ENCODE measurements at regions not wholly inside any gene's neighbourhood (a gene's known extent, or its start where the extent isn't known, plus 50 kb on each side); places are given as distances from the start of the nearest gene placed in this dataset.

GRCh38 chr12:4822572-4822971, 87.1 kb upstream of the KCNA1 start:
- intact Hi-C loops (cut with DNase I; ENCODE audit: low total_unique reads), result no loop called here
- no peak for DNase-seq
- H3K36me3 ChIP-seq (ENCODE audit: low read depth, missing control alignments), result no peaks in the 10 kb centered on the region
- no peaks in the 10 kb centered on the region for H3K4me1 ChIP-seq
- no peak for TF ChIP-seq CTCF (IDR thresholded peaks at IDR 0.05)
- no peak for TF ChIP-seq POLR2A (IDR thresholded peaks at IDR 0.05)
- H3K27ac ChIP-seq, result no peak overlapping the region
- 91 to 95% methylated on average over 11 of the region's 11 CpGs for WGBS, 2 donors
- no peaks in the 10 kb centered on the region for H3K27me3 ChIP-seq
- H3K9me3 ChIP-seq, result no peaks in the 10 kb centered on the region
- H3K4me3 ChIP-seq, result no peak overlapping the region

GRCh38 chr12:4824380-4824779, 85.3 kb upstream of the KCNA1 start:
- Histone ChIP-seq H3K4me1 (no peaks in the 10 kb centered on the region), H3K36me3 (ENCODE audit: low read depth, missing control alignments) (no peaks in the 10 kb centered on the region), H3K4me3 (no peak overlapping the region), H3K9me3 (no peaks in the 10 kb centered on the region), H3K27me3 (no peaks in the 10 kb centered on the region), H3K27ac (no peak overlapping the region)
- TF ChIP-seq POLR2A (IDR thresholded peaks at IDR 0.05), result no peak
- no peak for TF ChIP-seq CTCF (IDR thresholded peaks at IDR 0.05)
- no peak for DNase-seq
- 92 to 95% methylated on average over 8 of the region's 8 CpGs for WGBS, 2 donors
- intact Hi-C loops (cut with DNase I; ENCODE audit: low total_unique reads), result no loop called here

GRCh38 chr12:4825011-4825858, 84.5 kb upstream of the KCNA1 start:
- intact Hi-C loops (cut with DNase I; ENCODE audit: low total_unique reads), result no loop called here
- Histone ChIP-seq H3K27ac (no peak overlapping the region), H3K4me1 (no peaks in the 10 kb centered on the region), H3K27me3 (no peaks in the 10 kb centered on the region), H3K9me3 (no peaks in the 10 kb centered on the region), H3K4me3 (no peak overlapping the region), H3K36me3 (ENCODE audit: low read depth, missing control alignments) (no peaks in the 10 kb centered on the region)
- DNase-seq, result no peak
- TF ChIP-seq CTCF (IDR thresholded peaks at IDR 0.05) (no peak), POLR2A (IDR thresholded peaks at IDR 0.05) (no peak)
- 77 to 80% methylated on average over 4 of the region's 4 CpGs for WGBS, 2 donors

- intact Hi-C loops (cut with DNase I; ENCODE audit: low total_unique reads), result no loop called here
- no peaks in the 10 kb centered on the region for H3K27me3 ChIP-seq
- H3K4me3 ChIP-seq, result no peak overlapping the region
- H3K27ac ChIP-seq, result no peak overlapping the region
- TF ChIP-seq CTCF (IDR thresholded peaks at IDR 0.05) (no peak), POLR2A (IDR thresholded peaks at IDR 0.05) (no peak)
- no peak for DNase-seq
- WGBS, 2 donors, result 67 to 68% methylated on average over 5 of the region's 5 CpGs
- H3K9me3 ChIP-seq, result no peaks in the 10 kb centered on the region
- no peaks in the 10 kb centered on the region for H3K36me3 ChIP-seq (ENCODE audit: low read depth, missing control alignments)
- H3K4me1 ChIP-seq, result no peaks in the 10 kb centered on the region
Measured at GRCh38 chr12:4826909-4827308, 82.8 kb upstream of the KCNA1 start.

GRCh38 chr12:4828176-4828575, 81.5 kb upstream of the KCNA1 start:
- intact Hi-C loops (cut with DNase I; ENCODE audit: low total_unique reads), result no loop called here
- no peaks in the 10 kb centered on the region for H3K27me3 ChIP-seq

More at GRCh38 chr12:4828176-4828575, 81.5 kb upstream of the KCNA1 start:
- DNase-seq, result no peak
- no peaks in the 10 kb centered on the region for H3K9me3 ChIP-seq
- H3K36me3 ChIP-seq (ENCODE audit: low read depth, missing control alignments), result no peaks in the 10 kb centered on the region
- H3K4me3 ChIP-seq, result no peak overlapping the region
- 66 to 72% methylated on average over 4 of the region's 4 CpGs for WGBS, 2 donors
- H3K27ac ChIP-seq, result no peak overlapping the region
- TF ChIP-seq CTCF (IDR thresholded peaks at IDR 0.05) (no peak), POLR2A (IDR thresholded peaks at IDR 0.05) (no peak)
- no peaks in the 10 kb centered on the region for H3K4me1 ChIP-seq
